SHP77 treated with DMSO at 0.1 percent for 48 hours (cell line): ENCODE measurements at regions not wholly inside any gene's neighbourhood (a gene's known extent, or its start where the extent isn't known, plus 50 kb on each side); places are given as distances from the start of the nearest gene placed in this dataset.
"Not testable (repeated sequence)": the region's sequence is repeated elsewhere in the genome, so short reads cannot be mapped to it uniquely, and the experiment has no call there.

ENCODE experiments used
- DNase-seq: peaks from one replicate; lab custom pipeline; 2025; lab: John Stamatoyannopoulos, UW

DNA sequence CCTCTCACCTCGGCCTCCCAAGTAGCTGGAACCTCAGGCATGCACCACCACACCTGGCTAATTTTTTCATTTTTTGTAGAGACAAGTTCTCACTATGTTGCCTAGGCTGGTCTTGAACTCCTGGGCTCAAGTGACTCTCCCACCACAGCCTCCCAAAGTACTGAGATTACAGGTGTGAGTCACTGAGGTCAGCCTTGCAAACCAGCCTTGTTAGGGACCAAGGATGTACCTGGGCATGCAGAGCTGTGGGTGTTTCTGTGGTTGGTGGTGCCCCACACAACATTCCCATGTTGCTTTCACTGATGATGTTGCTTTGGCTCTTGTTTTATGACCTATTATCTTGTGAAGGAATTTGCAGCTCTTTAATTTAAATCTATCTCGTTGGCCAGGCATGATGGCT, 54.8 kb downstream of the OTUD1 start:
- no peak for DNase-seq

DNA sequence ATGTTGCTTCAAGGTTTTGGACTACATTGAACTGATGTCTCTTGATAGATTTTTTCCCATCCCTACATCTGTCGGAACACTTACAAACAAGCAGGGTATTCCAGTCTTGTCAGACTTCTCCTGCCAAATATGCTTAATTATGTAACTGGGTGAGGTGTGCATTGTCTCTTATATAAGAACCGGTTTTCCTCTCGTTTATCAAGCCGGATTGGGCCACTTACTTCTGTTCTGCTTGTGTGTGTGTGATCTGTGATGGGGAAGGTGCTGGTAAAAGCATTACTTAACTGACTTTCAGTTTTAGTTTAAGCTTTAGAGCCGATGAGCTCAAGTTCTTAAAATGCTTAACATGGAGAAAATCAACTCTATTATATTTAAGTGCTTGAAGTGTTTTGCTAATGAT, 57.9 kb downstream of the OTUD1 start:
- no peak for DNase-seq

DNA sequence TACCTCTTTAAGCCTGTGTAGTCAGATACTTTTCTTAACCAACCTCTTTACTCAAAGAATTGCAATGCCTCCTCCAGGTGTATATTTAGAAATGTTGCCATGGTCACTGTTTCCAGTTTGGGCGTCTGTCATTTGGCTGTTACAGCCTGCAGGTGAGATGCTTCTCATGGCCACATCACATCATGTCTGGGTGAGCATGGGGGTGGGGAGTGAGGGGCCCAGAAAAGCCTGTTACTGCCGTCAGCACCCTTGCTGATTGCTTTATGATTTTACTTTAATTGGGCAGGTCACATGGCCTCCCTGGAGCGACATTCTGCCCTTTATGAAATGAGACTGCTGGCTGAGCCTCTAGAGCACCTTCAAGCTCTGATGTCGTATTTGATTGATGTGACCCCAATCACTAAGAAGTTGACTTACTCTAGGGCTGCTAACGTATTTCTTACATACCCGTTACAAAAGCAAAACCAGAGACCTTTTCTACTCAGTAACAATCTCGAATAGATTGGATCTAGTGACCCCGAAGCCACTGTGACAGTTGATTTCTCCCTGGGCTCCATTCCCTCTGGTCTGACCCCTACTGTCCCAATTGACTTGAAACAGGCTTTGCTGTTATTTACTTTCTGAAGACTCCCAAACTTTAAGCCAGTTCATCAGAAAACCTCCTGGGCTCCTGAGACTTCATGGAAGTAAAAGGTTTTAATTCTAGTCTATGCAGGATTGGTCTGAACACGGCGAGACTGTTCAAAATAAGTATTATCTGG, 60.7 kb downstream of the OTUD1 start:
- no peak for DNase-seq

DNA sequence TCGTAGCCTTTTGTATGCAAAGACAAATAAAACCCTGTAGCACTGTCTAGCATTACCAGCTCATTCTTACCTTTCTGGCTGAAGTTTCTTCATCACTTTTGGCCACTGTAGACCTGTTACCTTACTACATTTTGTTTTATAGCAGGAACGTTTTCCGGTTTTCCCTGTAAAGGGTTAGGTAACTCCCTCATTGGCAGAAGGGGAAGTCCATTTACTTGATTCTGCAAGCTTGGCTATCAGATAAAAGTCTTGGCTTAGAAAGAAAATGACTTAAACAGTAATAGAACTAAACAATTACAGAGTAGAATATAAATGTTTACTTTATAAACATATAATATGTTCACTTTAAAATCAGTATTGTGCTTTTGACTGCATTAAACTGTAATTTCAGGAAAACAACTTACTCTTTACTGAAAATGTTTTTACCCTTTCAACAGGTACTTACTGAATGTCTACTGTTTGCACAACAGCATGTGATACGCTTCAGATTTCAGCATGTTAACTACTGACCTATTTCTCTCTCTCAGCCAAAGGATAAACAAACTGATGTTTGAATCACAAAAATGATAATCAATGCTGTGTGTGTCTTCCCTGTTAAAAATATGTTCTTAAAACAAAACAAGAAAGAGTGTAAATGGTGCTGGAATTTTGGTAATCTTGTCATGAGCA, 67.1 kb downstream of the OTUD1 start:
- DNase-seq: no peak

DNA sequence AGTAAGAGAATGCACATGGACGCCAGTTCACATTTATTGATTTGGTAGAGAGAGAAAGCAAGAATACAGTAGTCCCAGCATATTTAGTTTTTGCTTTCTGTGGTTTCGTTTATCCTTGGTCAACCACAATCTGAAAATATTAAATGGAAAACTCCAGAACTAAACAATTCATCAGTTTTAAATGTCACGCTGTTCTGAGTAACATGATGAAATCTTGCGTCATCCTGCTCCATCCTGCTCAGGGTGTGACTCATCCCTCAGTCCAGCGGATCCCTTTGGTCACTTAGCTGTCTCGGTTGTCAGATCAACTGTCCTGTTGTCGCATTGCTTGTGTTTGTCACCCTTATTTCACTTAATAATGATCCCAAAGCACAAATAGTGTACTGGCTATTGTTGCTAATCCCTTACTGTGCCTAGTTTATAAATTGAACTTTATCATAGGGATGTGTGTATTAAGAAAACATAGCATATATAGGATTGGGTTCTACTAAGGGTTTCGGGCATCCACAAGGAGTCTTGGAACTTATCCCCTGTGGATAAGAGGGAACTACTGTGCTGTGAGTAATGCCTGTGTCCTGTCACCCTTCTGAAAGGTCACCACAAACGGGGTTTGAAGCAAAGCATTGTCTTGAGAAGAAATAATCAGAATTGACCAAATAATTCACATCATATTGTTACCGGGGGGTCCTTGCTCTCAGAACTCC, 73.6 kb downstream of the OTUD1 start:
- DNase-seq: no peak

DNA sequence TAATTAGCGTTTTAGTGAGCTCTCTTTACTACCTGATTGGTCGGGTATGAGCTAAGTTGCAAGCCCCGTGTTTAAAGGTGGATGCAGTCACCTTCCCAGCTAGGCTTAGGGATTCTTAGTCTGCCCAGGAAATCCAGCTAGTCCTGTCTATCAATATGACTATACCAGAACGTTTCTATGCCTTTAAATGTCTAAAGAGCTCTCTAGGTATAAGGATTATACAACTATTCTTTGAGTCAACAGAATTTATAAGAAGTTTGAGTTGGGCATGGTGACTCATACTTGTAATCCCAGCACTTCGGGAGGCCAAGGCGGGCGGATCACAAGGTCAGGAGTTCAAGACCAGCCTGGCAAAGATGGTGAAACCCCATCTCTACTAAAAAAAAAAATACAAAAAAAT, 74.7 kb downstream of the OTUD1 start:
- not testable (repeated sequence) for DNase-seq

DNA sequence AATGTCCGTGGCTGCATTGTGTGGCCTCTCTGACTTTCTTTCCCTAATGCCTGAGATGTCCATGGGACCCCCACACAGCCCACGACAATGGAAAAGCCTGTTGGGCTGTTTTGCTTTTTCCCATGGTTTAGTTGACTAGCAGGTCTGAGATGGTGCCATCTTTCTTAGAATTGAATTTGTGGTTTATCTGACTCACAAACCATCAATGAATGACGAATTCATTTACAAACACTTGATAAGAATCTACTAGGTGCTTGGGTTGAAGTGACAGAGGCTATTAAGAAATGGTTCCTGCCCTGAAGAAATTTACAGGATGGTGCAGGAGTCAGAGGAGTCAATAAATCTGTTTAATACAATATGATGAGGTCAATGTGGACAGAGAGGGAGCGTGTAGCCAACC, 75.4 kb downstream of the OTUD1 start:
- DNase-seq: no peak

DNA sequence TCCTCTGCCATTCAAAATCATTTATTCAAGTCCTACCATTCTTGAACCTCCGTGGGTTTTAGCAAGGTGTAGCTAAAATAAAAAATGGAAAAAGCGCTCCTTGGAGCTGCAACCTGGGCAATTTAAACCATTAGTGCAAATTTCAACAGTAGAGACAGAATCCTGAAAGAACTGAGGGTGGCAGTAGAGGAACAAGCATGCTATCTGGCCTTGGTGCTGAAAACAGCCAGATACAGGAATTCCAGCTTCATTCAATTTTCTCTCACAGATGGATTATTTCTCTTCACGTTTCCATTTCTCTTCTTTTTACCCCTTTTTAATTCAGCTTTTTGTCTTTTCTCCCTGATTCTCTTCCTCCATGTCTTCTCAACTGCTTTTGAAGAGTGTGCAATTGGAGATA, 77.7 kb downstream of the OTUD1 start:
- no peak for DNase-seq

DNA sequence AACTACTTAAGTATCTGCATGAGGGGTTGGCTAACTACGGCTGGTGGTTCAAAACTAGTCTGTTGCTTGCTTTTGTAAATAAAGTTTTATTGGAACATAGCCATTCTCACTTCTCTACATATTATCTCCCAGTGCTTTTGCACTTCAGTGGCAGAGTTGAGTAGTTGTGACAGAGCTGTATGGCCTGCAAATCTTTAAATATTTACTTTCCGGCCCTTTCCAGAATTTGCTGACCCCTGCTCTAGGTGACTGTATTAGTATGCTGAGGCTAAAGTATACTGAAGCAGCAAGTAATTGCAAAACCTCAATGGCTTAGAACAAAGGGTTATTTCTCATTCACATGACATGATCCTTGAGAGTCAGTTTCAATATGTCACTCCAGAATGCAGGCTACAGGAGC, 78.3 kb downstream of the OTUD1 start:
- no peak for DNase-seq

DNA sequence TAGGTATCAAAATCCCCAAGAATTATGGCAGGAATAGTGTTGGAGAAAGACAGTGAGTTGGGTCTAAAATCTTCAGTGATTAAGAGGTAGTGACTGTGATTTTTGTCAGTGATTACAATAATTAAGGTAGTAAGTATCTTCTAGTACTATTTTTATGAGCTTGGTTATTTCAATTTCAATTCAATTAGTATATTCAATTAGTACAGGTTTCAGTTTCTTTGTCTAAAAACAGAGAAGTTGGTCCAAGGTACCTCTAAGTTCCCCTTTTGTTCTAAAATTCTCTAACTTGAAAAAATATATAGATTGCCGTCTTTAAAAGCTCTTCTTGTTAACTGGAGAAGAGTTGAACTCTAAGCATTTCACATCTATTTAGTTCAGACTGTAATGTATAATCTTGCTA, 82.9 kb downstream of the OTUD1 start:
- DNase-seq: no peak

DNA sequence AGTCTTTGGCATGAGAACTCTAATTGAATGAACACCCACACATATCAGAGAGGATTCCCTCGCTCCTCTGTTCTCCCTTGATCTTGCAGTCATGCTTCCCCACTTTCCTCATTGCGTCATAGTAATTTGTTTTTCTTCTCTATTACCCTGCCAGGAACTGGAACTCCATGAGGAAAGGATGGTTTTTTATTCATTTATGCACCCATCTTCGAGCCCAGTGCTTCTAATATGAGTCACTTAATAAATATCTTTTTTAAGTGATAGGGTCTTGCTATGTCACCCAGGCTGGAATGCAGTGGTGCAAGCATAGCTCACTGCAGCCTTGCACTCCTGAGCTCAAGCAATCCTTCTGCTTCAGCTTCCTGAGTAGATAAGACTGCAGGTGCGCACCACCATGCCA, 83.5 kb downstream of the OTUD1 start:
- no peak for DNase-seq

DNA sequence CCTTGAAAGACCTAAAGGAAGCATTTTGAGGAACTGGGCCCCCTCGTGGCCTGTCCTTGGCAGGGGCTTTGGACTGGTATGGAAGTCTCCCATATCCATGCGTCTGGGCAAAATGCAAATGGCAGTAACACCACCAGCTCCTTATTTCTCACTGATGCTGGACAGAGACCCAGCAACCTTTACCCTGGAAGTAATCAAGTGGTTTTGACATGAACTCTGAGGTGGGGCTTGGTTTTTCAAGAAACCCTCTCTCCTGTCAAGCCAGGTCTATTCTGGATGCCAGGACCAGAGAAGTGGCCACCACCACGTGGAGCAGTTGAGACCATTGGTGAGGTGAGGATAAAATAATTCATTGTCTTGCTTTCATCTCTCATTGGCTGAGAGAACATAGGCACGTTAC, 84.4 kb downstream of the OTUD1 start:
- DNase-seq: no peak

DNA sequence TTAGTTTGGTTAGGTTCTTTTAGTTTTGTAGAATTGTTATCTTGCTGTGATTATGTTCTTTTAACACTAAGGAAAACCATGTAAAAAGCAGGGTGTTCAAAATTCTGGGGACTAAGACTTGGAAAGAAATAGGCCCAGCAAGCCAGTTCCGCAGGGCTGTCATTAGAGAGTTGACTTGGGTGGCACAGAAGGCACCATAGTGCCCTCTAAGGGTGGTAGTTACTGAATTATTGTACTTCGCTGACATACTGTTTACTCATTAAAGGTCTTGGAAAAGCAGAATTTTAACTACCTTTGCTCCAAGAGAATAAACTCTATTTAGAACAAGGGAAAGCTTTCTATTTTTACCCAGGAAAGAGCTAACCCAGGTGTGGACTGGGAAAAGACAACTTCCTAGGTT, 86.5 kb downstream of the OTUD1 start:
- no peak for DNase-seq

DNA sequence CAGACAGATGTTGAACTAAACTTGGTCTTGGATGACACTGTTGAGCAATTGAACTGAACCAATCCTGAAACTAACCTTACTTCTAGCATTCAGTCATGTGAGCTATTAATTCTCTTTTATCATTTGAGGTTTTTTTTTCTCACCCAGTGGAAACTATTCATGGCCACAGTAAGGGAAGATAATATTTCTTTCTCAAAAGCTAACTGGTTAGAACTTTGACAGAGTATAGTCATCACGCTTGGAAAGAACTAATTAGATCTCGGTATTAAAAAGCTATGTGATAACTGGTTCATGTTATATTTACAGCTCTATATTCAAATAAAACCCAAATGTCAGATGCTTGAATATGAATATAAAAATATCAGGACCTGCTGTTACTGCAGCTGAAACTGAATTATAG, 89.5 kb downstream of the OTUD1 start:
- DNase-seq: no peak

DNA sequence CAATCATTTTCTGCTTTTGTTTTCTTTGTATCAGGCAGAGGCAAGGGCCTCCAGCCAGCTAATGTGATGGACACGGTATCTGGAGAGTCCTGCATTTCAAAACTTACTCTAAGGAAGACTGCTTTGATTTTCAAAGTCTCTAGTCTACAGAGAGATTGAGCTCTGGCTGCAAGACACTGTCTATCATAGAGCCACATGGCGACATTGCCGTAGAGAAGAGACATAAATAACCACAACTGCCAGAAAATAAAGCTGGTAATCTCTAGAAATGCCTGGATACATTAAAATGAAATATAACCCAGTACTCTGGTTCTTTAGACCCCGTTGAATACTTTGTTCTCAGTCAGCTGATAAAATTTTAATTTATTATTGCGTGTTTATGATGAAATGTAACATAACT, 90.8 kb downstream of the OTUD1 start:
- DNase-seq: no peak

DNA sequence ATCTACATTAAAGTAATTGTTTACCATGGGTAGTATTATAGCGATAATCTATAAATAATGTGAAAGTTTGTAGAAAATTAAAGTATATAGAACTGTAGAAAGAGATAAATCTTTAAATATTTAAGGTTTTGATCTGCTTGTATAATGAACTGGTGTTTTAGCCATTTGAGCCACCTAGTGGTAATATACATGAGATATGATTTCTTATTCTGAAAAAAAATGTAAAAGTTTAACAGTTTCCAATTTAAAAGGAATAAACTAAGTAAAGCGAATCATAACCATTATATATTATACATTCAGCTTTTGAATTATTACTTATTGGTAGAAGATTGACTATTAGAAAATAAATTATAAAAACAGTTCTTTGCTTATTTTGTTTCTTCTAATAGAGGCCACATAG, 91.2 kb downstream of the OTUD1 start:
- DNase-seq: no peak

DNA sequence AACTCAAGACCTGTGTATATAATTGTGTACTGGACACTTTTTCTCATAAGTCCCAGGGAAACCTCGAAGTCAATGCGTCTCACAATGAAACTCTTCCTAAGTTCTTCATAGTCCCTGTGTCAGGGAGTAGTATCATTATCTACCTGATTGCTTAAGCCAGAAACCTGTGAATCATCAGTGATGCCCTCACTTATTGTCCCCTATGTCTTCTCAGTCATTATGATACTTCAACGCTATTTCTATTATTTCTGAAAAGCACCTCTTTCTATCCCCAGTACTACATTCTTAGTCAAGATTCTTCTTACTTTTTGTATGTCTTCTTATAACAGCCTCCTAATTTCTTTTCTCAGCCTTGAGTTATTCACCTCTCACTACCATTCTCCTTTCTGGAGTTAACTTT, 94.3 kb downstream of the OTUD1 start:
- no peak for DNase-seq

DNA sequence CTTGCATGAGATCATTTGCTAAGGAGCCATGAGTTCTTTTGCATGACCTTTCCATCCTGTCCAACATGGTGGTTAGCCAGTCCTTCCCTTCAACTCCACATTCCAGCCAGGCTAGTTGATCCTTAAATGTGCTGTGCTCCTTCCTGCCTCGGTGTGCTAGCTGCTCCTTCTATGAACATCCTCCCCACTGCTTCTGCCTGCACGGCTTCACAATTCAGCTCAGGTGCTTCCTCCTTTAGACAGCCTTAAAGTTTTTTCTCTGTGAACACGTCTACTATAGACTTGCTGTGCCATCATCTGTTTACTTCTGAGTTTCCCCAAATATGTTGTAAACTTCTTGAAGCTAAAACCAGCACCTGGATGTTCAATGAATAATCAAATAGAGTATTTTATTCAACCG, 95.5 kb downstream of the OTUD1 start:
- no peak for DNase-seq

DNA sequence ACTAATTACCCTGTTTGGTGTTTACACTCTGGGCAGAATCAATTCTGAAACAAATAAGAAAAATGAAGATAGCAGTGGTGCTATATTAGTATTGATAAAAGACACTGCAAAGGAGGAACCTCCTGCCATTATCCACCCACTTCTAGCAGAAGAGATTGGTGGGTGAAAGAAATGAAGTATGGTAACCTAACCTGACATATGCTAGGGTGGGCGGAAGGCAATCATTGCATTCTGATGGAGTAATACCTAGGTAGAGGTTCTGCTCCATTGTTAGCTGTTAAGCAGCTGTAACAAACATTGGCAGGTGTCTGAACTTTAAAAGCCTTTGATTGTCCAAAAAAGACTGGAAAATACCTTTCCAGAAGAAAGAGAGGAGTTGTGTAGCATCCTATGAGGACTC, 95.9 kb downstream of the OTUD1 start:
- no peak for DNase-seq

DNA sequence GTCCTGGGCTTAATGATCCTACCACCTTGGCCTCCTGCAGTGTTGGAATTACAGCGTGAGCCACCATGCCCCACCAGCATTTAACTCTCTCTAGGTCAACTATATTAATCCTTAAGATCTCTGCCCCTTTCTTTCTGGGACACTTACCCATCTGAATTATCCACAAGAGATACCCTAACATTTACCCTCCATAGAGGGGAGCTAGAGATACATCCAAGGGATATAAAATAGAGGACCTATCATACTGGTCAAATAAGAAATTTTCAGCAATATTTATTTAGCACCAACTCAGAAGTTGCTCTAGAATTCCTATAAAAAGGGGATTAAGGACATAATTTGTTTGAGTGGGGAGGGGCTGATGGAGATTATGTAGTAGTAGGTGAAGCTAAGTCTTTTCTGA, 96.5 kb downstream of the OTUD1 start:
- DNase-seq: no peak

DNA sequence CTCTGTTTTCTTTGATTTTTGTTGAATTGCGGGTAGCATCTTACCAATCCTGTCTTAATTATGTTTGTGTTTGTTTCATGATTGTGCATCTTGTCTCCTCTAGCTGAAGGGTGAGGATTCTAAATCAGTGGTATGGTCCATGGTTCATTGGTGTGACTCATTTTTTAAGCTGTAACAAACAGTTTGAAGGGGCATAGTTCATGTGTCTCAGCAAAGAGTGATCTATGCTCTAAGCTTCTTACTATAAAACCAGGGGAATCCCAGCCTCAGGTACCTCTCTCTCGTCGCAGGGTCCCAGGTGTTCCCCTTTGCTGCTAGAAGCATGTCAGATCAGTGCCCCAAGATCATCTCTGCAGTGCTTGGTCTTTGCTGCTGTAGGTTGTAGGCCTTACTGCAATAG, 100.1 kb downstream of the OTUD1 start:
- DNase-seq: no peak

DNA sequence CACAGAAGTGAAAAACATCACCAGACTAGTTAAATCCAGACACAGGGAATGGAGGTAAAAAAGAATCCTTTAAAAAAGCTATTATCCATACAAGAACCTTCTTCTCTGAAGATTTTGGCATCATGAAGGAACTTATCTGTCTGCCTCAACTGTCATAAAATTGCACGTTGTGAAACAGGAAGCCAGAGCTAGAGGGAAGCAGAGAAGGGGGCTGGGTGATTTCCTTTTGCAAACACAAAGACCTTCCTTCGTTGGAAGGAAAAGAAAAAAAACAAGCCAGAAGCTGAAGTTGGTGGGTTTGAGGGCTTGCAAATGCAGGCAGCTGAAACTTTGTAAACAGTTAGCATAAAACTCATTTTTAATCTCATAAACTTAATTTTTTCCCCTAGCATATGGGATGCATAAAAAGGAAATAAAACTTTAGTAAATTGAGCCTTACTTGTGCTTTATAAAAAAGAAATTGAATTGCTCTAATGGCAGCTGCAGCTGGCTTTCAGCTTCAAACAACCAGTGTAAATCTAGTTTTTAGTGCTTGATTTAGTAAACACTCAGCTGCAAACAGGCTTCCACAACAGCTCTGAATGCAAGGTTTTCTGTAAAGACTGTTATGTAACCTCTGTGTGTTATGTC, 101.6 kb downstream of the OTUD1 start:
- no peak for DNase-seq
